NCI-H1105 treated with DMSO at 0.1 percent for 48 hours (cell line): ENCODE measurements at regions not wholly inside any gene's neighbourhood (a gene's known extent, or its start where the extent isn't known, plus 50 kb on each side); places are given as distances from the start of the nearest gene placed in this dataset.
"Not testable (repeated sequence)": the region's sequence is repeated elsewhere in the genome, so short reads cannot be mapped to it uniquely, and the experiment has no call there.

Experiments used
- DNase-seq: peaks from one replicate; lab custom pipeline; 2025; lab: John Stamatoyannopoulos, UW

DNA sequence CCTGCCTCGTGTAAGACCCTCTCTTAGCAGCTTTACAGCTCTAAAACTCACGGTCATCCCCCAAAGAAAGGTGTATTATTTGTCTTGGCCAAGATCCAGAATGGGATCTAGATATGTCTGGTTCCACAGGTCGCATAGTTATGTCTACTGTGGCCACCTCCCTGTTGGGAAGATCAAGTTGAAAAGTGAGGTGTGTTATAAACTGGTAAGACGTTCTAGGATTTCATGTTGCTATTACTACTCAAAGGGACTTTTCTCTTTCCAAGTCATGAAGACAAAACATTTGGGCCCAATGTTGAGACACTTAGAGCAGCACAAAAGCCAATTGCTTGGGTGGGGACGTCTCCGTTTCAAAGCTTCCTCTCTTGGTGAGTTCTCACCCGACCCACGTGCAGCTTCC, 766.0 kb downstream of the RNF144A start:
- DNase-seq, result no peak

DNA sequence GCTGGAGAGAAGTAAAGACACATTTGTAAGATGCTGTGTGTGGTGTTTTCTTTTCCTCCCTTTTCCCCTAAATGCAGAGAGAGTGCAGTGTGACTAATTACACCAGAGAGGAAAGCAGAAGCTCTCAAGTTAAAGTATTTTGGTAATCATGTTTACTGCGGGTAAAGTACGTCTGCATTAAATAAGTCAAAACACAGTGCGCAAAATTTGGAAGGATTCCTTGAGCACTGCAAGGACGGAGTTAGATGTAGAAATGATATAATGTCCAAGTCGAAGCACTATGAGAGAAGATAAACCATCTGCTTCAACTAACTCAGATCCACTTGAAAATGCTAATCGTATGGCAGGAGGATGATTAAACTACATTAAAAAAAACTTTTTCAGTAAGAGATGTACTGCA, 766.5 kb downstream of the RNF144A start:
- DNase-seq, result no peak

DNA sequence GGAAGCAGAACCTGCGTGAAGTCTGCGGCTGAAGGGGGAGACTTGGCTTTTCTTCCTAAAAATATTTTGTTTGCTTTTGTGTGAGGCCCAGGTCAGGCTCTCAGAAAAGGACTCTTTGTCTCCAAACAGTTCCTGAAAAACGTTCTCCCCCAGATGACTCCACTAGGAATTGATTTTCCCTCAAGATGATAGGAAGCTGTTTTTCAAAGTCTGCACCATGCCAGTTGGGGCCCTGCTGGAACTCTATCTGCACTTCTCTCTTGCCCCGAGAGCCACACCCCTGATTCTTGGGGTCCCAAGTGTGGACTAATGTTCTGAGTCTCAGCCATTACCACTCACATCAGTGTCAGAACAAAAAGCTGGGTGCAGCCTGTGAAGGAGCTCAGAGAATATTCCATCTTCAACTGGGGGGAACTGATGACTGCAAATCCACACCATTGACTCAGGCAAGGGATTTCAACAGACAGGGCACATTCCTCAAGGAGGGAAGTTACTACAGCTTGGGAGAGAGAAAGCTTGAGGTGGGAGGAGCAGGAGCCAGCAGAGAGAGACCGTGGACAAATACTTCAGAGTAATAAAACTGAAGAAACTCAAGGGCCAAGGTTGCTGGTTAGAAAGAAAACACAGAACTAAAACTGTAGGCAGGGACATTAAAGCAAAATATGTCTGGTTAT, 768.3 kb downstream of the RNF144A start:
- DNase-seq, result no peak

DNA sequence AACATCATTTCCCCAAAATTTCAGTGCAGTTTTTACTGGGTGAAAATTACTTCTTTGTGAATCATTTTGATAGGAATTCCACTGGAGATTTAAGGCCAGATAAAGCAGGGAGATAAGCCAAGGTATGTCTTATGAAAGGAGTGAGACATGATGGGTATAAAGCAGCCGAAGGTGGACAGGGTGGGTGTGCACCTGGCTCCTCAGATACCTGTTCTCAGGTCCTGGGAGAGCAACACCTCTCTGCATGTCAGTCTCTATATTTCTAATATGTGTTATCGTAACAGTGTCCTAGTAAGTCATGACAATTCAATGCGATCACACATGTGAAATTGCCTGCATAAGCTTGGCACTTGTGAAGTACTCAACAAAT, 768.8 kb downstream of the RNF144A start:
- no peak for DNase-seq

DNA sequence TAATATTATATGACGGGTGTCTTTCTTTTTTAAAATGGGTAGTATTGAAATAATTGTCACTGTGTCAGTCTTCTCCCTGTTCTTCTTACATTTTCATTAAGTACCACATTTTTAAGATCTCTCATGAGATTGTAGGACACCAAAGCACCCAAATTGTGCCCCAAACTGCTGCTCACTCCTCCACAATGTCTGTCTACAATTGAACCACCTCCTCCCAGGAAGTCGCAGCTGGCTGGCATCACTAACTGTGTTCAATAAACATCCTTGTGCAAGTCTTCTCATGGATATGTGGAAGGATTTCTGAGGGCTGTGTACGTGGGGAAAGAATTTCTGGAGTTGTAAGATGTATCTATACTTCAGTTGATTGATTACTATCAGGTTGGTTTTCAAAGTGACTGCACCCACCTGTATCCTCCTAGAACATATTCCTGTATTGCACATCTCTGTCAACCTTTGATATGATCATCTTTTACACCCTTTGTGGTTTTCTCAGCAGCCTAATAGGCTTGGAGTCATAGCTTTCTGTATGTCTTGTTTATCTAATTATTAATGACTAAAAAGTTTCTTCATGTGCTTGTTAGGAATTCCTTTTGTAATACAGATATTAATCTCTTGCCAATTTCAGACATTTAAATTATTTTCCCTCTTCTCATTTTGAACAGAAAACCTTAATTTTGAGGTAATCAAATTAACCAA, 774.9 kb downstream of the RNF144A start:
- DNase-seq, result no peak

DNA sequence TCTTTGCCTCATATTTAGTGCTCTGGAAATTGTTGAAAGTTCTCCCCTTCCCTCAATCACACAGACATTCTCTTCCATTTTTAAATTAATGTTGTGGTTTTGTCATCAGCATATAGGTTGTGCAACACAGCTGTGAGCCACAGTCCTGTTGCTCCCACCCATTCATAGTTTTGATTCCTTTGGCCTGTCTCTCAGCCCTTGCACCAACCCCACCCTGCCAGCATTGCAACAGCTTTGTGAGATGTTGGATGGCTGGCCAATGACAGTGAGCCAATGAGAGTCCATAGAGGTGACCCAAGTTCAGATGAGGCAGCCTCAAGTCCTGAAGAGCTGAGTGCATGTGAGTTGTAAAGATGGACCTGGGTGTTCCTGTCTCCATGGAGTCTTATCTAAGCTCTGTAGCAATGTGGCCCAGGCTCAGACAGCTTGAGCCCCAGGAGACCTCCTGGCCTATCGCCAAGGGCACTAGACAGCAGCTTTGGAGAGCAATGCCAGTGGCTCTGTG, 775.5 kb downstream of the RNF144A start:
- peak; percentile 29 for DNase-seq

DNA sequence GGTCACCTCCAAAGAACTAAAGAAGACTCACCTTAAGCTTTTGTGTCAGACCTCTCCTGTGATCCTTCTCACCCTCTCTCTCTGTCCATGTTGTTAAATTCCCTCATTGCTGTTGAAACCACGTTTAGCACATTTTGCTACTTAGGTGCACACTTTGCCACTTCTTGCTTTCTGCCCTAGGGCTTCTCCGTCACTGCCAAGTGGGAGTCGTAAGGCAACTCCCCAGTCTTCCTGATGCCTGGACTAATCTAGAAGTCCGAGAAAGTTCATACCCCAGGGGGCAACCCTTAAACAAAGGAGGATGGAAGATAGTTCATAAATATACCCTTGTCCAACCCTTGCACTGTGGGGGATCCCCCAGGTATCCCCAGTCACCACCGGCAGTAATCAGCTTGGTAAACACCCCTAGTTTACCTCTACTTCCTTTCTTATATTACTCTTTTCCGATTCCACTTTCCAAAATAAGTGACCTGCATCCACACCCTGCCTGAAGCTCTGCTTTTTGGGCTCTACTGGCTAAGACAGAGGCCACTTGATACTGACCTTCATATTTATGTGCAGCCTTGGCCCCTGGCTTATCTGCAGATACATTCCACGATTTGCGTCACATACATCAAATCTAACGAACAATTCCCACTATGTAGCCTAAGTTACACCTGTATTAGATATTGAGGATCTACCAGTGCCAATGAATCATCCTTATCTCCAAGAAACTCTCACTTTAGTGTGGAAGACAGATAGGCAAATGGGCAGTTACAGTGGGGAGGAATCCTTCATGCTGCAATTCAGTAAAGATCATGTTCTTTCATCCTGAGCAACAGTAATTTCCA, 776.2 kb downstream of the RNF144A start:
- DNase-seq, result no peak

DNA sequence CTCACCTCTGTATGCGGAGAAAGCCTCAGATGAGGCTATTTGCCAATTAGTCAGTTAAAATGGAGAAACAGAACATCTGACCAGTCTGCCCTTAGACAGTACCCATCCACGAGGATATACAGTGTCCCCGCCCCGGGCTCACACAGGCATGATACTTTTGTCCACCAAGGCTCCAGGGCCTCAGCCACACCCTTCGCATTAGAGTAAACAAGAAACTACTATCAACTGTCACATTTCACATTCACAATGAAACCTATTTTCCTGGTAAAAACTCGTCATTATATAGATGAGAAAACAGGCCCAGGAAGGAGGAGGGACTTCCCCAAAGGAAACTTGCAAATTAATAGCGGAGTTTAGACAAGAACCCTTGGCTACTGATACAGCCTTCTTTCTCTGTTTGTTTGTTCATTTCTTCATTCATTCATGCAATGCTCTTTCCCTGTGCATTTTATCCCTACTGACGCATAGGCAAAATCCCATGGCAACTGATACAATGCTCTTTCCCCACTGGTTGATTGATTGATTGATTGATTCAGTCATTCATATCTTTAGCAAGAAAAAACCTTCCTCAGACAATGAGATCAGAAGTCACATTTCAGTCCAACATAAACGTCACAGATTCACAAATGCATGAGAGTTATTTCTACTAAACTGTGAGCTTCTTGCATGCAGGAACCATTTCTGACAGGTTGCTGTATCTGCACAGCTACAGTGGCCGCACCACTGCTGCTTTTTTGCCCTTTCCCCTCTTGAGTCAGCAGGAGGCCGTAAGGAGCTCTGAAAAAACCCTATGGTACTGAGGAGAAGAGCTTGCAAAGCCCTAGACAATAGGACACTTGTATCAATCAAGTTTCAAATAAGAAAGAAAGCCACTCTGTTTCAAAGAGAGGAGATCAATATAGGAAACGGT, 777.1 kb downstream of the RNF144A start:
- no peak for DNase-seq

DNA sequence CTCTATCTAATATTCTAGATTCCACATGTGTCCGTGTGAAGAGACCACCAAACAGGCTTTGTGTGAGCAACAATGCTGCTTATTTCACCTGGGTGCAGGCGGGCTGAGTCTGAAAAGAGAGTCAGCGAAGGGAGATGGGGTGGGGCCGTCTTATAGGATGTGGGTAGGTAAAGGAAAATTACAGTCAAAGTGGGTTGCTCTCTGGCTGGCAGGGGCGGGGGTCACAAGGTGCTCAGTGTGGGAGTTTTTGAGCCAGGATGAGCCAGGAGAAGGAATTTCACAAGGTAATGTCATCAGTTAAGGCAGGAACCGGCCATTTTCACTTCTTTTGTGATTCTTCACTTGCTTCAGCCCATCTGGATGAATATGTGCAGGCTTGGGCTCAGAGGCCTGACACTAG, 779.3 kb downstream of the RNF144A start:
- DNase-seq, result not testable (repeated sequence)

DNA sequence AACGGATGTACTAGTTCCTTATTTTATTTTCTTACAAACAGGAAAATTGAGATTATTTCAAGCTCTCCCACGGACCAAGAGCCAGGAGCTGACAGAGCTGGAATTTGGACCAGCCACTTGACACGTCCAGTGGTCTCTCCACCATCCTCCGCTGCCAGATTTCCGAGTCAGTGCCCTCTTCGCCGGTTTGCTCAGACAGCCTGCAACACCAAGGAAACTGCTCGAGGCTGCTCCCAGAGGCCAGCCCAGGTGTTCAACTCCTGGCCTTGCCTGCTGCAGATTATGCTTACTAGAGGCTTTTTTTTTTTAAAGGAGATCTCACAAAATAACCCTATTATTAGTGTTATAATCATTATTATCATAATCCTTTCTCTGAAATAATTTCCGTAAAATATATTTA, 779.8 kb downstream of the RNF144A start:
- DNase-seq, result no peak

DNA sequence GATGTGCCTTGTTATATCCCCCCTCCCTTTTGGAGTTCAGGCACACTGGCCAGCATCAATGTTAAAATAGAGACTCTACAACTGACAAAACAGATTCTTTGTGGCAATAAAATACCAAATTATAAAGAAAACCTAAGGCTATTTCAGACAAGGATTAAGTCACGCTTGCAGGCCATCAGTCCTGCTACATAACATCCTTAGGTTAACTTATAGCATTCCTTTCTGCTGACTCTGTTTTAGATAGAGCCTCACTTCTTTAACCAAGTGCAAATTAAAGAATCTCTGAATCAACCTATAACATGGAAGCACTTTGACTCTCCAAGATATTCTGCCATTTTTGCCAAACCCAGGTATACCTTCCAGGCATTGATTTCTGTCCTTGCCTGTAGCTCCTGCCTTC, 784.6 kb downstream of the RNF144A start:
- DNase-seq, result no peak

DNA sequence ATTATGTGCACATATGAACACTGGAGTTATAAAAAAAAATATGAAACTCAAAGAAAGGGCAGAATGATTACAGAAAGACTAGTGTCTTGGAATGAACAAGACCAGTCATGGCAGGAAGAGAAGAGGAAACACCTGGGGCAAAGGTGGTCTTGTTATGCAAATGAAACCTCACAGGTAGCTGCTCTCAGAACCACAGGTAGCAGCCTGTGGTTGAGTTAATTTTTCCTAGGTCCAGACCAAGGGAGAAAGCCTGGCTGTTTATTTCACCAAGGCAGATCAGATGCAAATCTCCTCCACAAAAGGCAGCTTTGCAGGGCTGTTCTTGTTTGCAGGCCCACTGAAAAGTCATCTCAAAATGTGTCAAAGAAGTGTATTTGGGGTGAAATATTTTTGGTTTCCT, 785.8 kb downstream of the RNF144A start:
- no peak for DNase-seq

DNA sequence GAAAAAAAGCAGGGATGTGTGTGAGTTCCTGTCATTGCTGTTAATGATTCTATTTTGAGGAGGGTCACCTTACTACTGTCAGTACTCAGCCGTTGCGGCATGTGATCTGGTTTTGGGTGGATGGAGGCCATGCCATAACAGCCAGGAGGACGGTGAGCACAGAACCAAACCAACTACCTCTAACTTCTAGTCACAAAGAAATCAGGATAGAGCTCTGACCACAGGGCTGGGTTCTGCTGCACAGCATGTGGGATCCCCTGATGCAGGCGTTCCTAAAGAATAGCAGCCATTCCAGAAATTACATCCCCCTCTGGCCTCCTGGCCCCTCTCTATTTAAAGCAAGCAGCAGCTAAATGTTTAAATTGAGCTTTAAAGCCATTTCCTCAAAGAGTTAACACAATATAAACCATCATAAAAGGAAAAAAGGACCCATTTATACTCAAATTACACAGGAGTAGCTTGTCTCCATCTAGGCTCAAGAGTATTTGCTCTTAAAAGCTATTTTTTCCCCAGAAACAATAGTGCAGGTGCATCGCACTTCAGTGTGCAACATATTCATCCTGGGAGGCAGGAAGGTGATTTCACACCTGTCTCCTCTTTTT, 786.4 kb downstream of the RNF144A start:
- peak; percentile 85 for DNase-seq

DNA sequence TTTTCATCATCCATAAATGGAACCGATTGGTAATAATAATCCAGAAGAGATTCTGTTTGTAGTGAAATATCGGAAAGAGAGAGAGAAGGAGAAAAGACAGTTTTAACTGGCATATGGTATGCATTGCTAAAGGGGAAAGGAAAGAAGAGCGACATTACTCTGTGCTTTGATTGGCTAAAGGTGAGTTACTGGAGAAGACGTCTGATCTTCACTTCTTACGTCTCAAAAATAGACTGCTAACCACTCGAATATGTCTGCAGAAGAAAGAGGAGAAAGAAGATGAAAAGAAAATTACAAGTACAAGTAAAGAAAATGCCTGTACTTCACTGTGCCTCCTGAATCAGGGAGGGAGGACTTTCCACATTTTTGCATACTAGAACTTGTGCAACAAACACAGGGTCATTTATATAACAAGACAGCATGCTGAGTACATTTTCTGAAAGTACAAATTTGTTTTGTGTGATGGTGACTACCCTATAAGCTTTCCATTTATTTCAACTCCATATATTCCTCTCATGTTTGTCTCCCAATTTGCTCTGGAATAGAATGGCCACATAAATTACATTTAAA, 787.2 kb downstream of the RNF144A start:
- DNase-seq, result no peak

DNA sequence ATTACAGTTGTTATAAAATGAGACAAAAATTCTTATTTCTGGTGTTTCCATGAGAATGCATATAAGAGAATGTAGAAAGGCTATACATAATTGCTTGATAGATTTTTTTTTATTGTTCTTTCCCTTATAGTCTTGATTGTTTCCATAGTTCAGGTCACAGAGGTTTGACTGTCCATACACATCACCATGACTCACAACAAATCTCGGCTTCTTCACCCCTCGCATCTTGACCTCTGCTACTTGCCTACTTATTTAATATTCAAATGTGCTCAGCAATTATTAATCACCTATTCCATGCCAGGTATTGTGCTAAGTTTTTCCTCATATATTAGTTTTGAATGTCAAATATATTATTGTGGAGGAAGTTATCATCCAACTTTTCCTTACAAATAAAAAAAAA, 789.6 kb downstream of the RNF144A start:
- DNase-seq, result no peak

DNA sequence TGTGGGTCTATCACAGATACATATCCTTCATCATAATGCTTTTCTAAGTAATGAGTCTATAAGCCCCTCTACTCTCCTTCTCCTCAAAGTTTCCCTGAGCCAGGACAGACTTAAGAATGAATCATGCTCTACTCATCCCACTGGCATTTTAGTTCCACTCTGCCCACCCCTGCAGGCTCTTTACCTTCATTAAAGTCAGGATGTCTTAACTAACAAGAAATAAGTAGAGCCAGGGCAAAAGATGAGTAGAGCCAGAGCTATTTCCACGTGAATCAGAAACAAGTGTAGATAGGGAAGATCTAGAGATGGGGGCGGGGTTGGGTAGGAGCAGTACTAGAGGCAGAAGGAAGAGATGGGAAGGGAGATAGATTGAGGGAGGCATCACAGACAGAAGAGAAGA, 790.5 kb downstream of the RNF144A start:
- DNase-seq, result no peak

DNA sequence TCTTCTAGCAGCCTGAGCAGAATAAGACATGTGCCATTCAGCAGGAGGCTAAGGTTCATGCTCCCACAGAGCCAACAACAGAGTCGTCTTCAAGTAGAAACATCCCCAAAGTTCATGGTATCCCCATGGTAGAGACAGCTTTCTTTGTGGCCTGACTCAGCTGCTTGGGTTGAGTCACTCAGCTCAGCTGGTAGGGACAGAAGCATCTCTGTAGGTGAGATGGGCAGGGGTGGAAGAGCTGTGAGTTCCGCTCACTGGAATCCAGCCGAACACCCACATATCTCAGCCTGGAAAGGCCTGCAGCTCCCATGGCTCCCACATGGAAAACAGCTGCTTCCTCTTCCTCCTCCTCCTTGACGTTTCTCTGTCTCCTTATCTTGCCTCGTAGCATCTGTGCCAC, 792.7 kb downstream of the RNF144A start:
- DNase-seq, result no peak

DNA sequence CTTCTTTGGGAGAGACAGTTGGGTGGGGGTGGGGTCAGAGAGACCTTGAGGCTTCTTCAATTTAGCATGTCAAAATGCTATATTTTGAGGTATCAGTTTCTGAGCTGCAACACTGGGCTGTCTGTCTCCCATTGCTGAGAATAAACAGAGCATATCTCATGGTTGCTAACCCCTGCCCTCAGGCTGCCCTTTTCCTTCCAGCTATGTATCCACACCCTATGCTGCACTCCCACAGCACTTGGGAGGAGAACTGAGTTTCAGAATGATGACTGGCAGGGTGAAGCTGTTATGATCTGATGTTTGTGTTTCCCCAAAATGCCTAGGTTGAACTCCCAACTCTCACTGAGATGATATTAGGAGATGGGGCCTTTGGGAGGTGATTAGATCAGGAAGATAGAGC, 794.0 kb downstream of the RNF144A start:
- no peak for DNase-seq

DNA sequence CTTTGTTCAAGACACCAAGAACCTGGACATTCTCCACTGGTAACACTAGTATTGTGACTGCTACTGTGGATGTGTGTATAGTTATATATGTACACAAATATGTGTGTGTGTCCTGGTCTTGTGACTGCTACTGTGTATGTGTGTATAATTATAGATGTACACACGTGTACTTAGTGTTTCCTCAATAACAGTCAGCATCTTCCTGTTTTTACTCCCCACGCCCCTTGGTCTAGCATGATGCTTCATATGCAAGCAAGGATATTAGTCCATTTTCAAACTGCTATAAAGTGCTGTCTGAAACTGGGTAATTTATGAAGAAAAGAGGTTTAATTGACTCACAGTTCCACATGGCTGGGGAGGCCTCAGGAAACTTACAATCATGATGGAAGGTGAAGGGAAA, 802.7 kb downstream of the RNF144A start:
- DNase-seq, result no peak

DNA sequence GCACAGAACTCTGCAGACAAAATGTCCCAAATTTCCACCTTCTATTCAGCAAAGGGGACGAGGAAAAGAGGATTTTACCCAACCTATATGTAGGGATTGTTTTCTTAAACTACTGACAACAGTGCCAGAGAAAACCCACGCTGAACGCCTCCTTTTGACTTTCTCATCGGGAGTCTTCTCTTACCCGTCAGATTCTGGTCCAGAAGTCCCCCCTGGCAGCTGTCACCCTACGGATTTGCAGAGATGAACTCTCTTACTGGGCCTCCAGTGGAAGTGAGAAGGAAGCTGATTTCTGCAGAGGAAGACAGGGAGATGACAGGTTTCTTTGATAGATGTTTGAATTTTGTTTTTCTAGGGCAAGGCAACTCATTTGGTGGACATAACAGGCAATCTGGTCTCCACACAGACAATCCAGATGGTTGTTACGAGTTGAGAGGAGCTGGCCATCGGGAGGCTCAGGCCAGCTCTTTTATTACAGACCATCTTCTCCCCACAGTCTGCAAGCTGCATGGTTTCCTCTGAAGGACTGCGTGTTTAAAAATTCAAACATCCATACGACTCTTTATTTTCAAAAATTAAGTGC, 804.3 kb downstream of the RNF144A start:
- DNase-seq, result no peak
